GM21529 (cell line): ENCODE measurements at regions not wholly inside any gene's neighbourhood (a gene's known extent, or its start where the extent isn't known, plus 50 kb on each side); places are given as distances from the start of the nearest gene placed in this dataset.
"Not testable (repeated sequence)": the region's sequence is repeated elsewhere in the genome, so short reads cannot be mapped to it uniquely, and the experiment has no call there.

Source experiments
- ATAC-seq: cut with Tn5 transposase; IDR thresholded peaks from one replicate; pipeline ENCODE4 v1.9.1; 2021; ENCODE audit not compliant: unreplicated experiment

- ATAC-seq: not testable (repeated sequence)
Observed at GRCh38 chr7:112592565-112593263, 111.9 kb downstream of the LSMEM1 start.

GRCh38 chr7:112594397-112594796 is 113.6 kb downstream of the LSMEM1 start:
- no peak for ATAC-seq

- no peak for ATAC-seq
Observed at GRCh38 chr7:112596260-112596659, 115.5 kb downstream of the LSMEM1 start.

GRCh38 chr7:112596981-112597380 is 116.2 kb downstream of the LSMEM1 start:
- ATAC-seq: no peak

GRCh38 chr7:112603673-112604072 is 122.9 kb downstream of the LSMEM1 start:
- no peak for ATAC-seq

- ATAC-seq: no peak
Observed at GRCh38 chr7:112610636-112611035, 129.8 kb downstream of the LSMEM1 start.

- no peak for ATAC-seq
Observed at GRCh38 chr7:112615701-112616100, 134.9 kb downstream of the LSMEM1 start.

- ATAC-seq: no peak
Observed at GRCh38 chr7:112616295-112616694, 135.5 kb downstream of the LSMEM1 start.

- ATAC-seq: no peak
Observed at GRCh38 chr7:112619343-112619742, 138.6 kb downstream of the LSMEM1 start.

GRCh38 chr7:112622159-112622715 is 141.4 kb downstream of the LSMEM1 start:
- no peak for ATAC-seq

- no peak for ATAC-seq
Observed at GRCh38 chr7:112624416-112624815, 143.6 kb downstream of the LSMEM1 start.

GRCh38 chr7:112630565-112630964 is 149.8 kb downstream of the LSMEM1 start:
- no peak for ATAC-seq

- ATAC-seq: no peak
Observed at GRCh38 chr7:112634107-112634506, 153.3 kb downstream of the LSMEM1 start.

GRCh38 chr7:112635742-112636141 is 154.5 kb downstream of the TMEM168 start:
- no peak for ATAC-seq

GRCh38 chr7:112638675-112639400 is 151.4 kb downstream of the TMEM168 start:
- no peak for ATAC-seq

GRCh38 chr7:112640685-112641084 is 149.5 kb downstream of the TMEM168 start:
- no peak for ATAC-seq

- ATAC-seq: no peak
Observed at GRCh38 chr7:112646783-112647182, 143.4 kb downstream of the TMEM168 start.

GRCh38 chr7:112648781-112649180 is 141.4 kb downstream of the TMEM168 start:
- no peak for ATAC-seq

GRCh38 chr7:112649560-112649959 is 140.6 kb downstream of the TMEM168 start:
- ATAC-seq: no peak

GRCh38 chr7:112654322-112655216 is 135.6 kb downstream of the TMEM168 start:
- ATAC-seq: no peak

- ATAC-seq: no peak
Observed at GRCh38 chr7:112665709-112666108, 124.5 kb downstream of the TMEM168 start.
